GM21447 (cell line): ENCODE measurements at regions not wholly inside any gene's neighbourhood (a gene's known extent, or its start where the extent isn't known, plus 50 kb on each side); places are given as distances from the start of the nearest gene placed in this dataset.
"Not testable (repeated sequence)": the region's sequence is repeated elsewhere in the genome, so short reads cannot be mapped to it uniquely, and the experiment has no call there.

ENCODE experiments used
- ATAC-seq: cut with Tn5 transposase; IDR thresholded peaks from one replicate; pipeline ENCODE4 v1.9.1; 2021; ENCODE audit not compliant: unreplicated experiment

GRCh38 chr5:128714551-128714950 lies 176.5 kb upstream of the FBN2 start:
- ATAC-seq = no peak

- no peak for ATAC-seq
Measured at GRCh38 chr5:128722551-128722950, 184.5 kb upstream of the FBN2 start.

GRCh38 chr5:128730021-128730420 lies 192.0 kb upstream of the FBN2 start:
- ATAC-seq = not testable (repeated sequence)

DNA sequence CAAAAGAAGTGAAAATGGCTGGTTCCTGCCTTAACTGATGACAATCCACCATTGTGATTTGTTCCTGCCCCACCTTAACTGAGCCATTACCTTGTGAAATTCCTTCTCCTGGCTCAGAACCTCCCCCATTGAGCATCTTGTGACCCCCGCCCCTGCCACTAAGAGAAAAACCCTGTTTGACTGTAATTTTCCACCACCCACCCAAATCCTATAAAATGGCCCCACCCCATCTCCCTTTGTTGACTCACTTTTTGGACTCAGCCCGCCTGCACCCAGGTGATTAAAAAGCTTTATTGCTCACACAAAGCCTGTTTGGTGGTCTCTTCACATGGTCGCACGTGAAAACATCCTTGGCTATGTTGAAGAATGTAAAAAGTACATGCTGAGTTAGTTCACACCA lies 197.6 kb upstream of the FBN2 start:
- ATAC-seq = not testable (repeated sequence)

DNA sequence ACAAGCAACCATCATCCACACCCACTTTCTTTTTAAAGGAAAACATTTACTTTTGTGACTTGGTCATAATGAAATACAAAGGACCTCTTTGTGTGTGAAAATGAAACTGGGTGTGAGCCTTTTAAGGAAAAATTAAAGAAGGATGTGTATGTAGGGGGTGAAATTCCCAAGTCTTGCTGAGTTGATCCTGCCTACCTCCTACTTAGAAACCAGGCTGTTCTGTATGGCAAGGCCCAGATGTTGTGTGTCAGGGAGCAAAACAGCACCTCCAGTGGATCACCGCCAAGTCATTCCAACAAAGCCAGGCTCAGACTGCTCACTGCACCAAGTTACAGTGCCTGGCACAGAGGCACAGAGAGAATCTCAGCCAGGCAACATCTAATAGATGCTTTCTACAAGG lies 198.5 kb upstream of the FBN2 start:
- no peak for ATAC-seq

DNA sequence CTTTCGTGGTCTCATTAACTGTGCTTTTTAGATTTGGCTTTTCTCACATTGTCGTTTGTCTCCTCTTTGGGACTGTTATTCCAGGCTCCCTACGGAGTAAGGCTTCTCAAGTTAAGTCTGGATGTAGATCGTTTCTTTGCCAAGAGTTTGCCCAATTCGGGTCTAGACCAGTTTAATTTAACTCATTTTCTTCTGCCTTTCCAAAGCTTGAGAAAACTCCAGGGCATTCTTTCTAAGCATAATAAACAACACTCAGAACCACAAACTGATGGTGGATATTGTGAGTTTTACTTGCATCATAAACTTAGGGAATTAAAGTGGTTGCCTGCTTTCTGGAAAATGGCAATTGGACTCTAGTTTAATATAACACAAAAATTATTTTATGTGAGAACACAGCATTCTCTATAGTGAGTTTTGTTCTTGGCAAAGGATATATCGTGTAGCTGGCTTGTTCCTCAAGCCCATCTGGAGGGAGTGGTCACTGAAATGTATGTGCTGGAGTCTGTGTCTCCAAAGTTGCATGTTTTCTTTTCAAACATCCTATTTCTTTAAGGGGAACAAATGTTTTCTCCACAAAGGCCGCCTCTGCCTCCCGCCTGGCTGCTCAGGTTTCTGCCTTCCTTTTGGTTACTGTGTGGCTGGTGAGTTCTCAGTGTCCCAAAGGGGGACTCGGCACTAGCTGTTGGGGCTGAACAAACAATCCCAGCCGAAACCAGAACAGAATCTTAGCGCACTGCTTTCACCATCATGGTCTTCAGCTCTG lies 211.3 kb upstream of the FBN2 start:
- no peak for ATAC-seq

- ATAC-seq = no peak
Measured at GRCh38 chr5:128750155-128750554, 212.1 kb upstream of the FBN2 start.

GRCh38 chr5:128757196-128757959 lies 207.9 kb upstream of the SLC27A6 start:
- no peak for ATAC-seq

DNA sequence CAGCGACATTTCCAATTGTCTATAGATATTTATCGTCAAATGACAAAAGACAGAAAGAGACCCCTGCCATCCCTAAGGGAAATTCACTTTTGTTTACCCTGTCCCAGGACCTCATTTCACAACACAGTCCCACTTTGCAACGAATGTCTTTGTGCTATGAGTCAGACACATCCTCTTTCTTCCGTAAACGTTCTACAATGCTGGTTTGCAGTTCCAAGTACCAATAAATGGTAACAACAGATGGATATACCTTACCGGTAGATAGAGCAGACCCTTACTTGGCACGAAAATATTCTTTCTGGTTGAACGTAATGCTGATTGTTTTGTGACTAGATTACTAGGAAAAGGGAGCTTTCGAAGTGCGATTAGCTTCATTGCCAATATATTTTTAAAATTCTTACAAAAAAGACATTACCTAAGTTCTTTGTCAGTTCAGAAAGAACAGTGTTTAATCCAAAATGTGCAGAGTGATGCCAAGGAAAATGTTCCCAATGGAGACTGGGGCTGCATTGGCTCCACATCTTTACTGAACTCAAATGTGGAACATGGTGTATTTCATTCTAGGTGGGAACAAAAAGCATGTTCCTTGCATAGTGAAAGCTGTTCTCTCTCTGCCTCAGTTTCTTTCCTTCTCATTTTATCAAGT lies 202.5 kb upstream of the SLC27A6 start:
- no peak for ATAC-seq

- no peak for ATAC-seq
Measured at GRCh38 chr5:128763321-128763720, 202.0 kb upstream of the SLC27A6 start.

DNA sequence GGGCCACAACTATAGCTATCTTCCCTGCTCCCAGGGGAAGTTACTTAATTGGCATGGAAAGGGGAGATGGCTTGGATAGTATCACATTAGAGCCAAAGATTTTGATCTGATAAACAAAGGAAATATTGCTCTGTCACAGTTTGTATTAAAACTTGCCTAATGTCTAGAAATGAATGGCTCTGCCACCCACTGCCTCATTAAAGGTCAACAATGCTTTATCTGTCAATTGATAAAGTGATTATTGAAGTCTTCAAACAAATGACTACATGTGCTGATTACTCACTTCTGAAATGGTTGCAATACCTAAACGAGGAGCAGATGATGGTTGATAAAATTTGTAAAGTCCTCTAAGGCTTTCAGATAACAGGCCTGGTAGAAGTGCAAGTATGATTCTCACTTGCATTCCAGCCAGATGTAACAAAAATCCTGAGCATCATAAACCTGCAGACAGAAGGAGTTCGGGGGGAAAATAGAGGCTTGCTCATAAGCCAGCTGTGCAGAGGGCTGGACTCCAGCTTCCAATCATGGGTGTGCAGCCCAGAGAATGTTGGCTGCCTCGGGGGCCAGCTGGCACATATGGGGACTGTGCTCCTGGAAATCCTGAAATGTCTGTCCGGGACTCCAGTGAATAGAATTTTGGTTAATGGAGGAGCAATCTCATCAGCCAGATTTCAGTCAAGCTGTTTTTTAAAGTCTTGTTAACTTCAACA lies 200.5 kb upstream of the SLC27A6 start:
- ATAC-seq = no peak

- no peak for ATAC-seq
Measured at GRCh38 chr5:128765448-128766061, 199.7 kb upstream of the SLC27A6 start.

DNA sequence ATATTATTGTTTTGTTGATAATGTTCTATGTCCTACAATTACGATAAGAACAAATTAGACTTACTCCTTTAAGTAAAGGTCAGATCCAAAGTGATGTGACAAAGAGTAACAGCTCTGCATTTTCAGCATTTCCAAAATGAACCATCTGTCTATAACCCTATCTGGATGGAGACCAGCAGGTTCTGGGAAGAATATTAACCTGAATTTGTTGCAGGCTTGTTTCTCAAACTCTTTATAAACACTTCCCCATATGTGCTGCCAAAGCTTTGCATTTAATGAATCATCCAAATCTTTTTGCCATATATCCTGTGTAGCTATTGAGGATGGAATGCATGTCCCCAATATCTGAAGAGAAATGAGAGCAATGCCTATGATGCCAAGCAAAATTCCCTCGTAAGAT lies 198.9 kb upstream of the SLC27A6 start:
- no peak for ATAC-seq

GRCh38 chr5:128770907-128771306 lies 194.4 kb upstream of the SLC27A6 start:
- no peak for ATAC-seq

DNA sequence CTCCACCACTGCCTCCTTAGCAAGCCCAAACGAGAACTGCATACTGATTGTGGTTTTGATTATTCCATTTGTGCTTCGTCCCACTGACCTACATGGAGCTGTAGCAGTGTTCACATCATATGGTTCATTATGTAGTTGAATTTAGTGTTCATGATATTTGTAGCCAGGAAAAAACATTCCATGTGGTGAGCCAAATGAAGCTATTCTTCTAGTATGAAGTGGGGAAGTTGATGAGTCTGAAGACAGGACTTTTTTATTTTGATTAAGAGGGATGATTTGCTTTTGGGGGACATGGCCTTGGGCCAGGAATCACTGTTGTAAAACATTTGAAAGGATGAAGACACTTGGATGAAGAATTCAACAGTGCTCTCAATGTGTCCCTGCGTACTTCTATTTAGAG lies 192.9 kb upstream of the SLC27A6 start:
- no peak for ATAC-seq

DNA sequence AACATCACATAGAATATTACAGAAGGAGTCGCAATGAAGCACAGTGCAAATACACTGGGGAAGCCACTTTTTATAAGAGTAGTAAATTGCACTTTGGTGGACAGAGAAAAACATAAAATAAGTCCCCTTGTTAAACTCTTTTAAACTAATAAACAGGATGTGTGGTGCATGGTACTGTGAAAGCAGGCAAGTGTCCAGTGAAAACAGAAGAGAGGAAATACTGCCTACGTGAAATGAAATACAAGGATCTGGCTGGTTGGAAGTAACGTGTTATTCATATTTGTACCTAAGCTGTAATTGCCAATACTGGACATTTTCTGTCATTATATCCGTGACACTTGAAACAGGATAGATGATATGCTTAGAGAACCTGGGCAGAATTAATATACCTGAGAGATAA lies 191.9 kb upstream of the SLC27A6 start:
- ATAC-seq = no peak

DNA sequence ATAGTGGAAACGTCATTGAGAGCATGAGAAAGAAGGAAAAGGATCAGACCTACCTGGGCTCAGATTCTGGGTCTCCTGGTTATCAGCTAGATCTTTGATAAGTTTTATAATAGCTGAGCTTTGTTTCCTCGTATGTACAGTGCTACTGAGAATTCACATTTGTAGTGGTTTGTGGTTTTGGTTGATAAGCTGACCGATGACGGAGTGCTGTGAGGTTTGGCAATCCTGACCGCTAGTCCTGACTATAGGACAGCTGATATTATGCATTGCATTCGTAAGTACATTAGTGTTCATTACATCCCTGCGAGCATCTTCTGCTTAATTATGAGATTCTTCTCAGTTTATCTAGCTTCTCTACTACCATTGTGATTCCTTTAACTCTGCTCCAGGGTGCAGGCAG lies 190.7 kb upstream of the SLC27A6 start:
- ATAC-seq = no peak

GRCh38 chr5:128775558-128775957 lies 189.7 kb upstream of the SLC27A6 start:
- no peak for ATAC-seq

- peak; percentile 81 for ATAC-seq
Measured at GRCh38 chr5:128777052-128777451, 188.2 kb upstream of the SLC27A6 start.

- ATAC-seq = no peak
Measured at GRCh38 chr5:128778474-128778873, 186.8 kb upstream of the SLC27A6 start.

- no peak for ATAC-seq
Measured at GRCh38 chr5:128782446-128782845, 182.8 kb upstream of the SLC27A6 start.
